ENCODE measurements at regions not wholly inside any gene's neighbourhood (a gene's known extent, or its start where the extent isn't known, plus 50 kb on each side); places are given as distances from the start of the nearest gene placed in this dataset.

DNA sequence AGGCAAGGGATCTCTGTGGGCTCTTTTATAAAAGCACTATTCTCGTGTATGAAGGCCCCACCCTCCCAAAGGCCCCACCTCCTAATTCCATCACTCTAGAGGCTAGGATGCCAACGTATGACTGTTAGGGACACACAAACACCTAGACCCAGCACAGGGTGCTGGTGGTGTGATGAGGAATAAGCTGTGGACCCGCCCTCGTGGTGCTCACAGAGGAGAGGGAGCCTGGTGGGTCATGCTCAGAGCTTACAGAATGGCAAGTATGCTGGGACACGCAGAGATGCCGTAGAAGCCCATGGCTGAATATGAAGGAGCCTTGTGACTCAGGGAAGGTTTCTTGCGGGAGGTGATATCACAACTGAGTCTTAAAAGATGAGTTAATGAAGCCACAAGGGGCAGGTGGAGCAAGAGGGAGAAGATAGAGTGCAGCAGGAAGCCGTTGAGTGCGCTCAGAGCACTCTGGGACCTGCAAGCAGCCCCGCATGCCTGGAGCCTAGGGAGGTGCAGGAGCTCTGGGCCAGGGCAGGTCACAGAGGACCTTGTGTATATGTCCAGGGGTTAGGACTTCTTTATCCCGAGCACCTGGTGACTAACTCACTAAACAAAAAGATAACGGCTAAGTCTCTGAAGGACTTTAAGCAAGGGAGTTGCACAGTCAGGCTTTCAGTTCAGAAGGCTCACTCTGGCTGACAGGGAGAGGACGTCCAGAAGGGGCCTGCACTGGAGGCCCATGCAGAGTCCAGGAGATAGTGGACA, 160.9 kb downstream of the TRIM29 start:
- no peak for TF ChIP-seq EP300 (IDR thresholded peaks at IDR 0.05)
- TF ChIP-seq, protein P1, sequence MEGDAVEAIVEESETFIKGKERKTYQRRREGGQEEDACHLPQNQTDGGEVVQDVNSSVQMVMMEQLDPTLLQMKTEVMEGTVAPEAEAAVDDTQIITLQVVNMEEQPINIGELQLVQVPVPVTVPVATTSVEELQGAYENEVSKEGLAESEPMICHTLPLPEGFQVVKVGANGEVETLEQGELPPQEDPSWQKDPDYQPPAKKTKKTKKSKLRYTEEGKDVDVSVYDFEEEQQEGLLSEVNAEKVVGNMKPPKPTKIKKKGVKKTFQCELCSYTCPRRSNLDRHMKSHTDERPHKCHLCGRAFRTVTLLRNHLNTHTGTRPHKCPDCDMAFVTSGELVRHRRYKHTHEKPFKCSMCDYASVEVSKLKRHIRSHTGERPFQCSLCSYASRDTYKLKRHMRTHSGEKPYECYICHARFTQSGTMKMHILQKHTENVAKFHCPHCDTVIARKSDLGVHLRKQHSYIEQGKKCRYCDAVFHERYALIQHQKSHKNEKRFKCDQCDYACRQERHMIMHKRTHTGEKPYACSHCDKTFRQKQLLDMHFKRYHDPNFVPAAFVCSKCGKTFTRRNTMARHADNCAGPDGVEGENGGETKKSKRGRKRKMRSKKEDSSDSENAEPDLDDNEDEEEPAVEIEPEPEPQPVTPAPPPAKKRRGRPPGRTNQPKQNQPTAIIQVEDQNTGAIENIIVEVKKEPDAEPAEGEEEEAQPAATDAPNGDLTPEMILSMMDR (IDR thresholded peaks at IDR 0.05), result no peak
